Spinal cord (tissue), 9 donors: ENCODE measurements at regions not wholly inside any gene's neighbourhood (a gene's known extent, or its start where the extent isn't known, plus 50 kb on each side); places are given as distances from the start of the nearest gene placed in this dataset.

ENCODE experiments used
- DNase-seq, 6 donors: peaks; one replicate each; pipeline versions ENCODE4 v3.0.0 to v3.0.0-alpha.2; 2013 to 2015; ENCODE audit warnings: low spot score in 6 of 6, low read depth in 4 of 6
- H3K27ac ChIP-seq: one replicate; pipeline ENCODE4 v1.5.1; 2013; ENCODE audit warnings: low read depth, low read length, control low read depth
- H3K27me3 ChIP-seq: one replicate; pipeline ENCODE4 v1.6.1; 2013; ENCODE audit warnings: low read length; ENCODE audit not compliant: control insufficient read depth, insufficient read depth
- H3K36me3 ChIP-seq: one replicate; pipeline ENCODE4 v1.6.1; 2013; ENCODE audit warnings: low read length; ENCODE audit not compliant: control insufficient read depth, insufficient read depth
- H3K4me1 ChIP-seq: one replicate; pipeline ENCODE4 v1.6.1; 2013; ENCODE audit warnings: low read length; ENCODE audit not compliant: control insufficient read depth, insufficient read depth
- H3K4me3 ChIP-seq: one replicate; pipeline ENCODE4 v1.5.1; 2013; ENCODE audit warnings: low read depth, low read length, control low read depth
- H3K9me3 ChIP-seq: one replicate; pipeline ENCODE4 v1.6.1; 2013; ENCODE audit warnings: low read length; ENCODE audit not compliant: control insufficient read depth, insufficient read depth
- WGBS: methylation state at CpG from one replicate; pipeline ENCODE4 v1.1.5; 2013; ENCODE audit warnings: missing lambda C conversion rate; ENCODE audit not compliant: insufficient coverage; 5-methylcytosine and 5-hydroxymethylcytosine counted together
- donor health status: healthy.

- no peak overlapping the region for H3K4me3 ChIP-seq
- no peak overlapping the region for H3K27ac ChIP-seq
- H3K27me3 ChIP-seq: no peaks in the 10 kb centered on the region
- H3K36me3 ChIP-seq: no peaks in the 10 kb centered on the region
- DNase-seq: peak in 1 of 6 donors; percentile 30
- WGBS: 89% methylated on average over 2 of the region's 4 CpGs
- no peaks in the 10 kb centered on the region for H3K4me1 ChIP-seq
- H3K9me3 ChIP-seq: no peaks in the 10 kb centered on the region
Measured at GRCh38 chr16:9384141-9384540, 292.7 kb downstream of the HAPSTR1 start.

GRCh38 chr16:9389543-9390207 lies 298.2 kb downstream of the HAPSTR1 start:
- DNase-seq: no peak
- whole genome bisulfite sequencing: 100% methylated on average over 1 of the region's 1 CpG
- no peaks in the 10 kb centered on the region for H3K9me3 ChIP-seq
- no peaks in the 10 kb centered on the region for H3K27me3 ChIP-seq
- H3K4me3 ChIP-seq: no peak overlapping the region
- H3K36me3 ChIP-seq: no peaks in the 10 kb centered on the region
- no peaks in the 10 kb centered on the region for H3K4me1 ChIP-seq
- no peak overlapping the region for H3K27ac ChIP-seq

GRCh38 chr16:9392956-9393355 lies 301.5 kb downstream of the HAPSTR1 start:
- no peaks in the 10 kb centered on the region for H3K9me3 ChIP-seq
- no peaks in the 10 kb centered on the region for H3K27me3 ChIP-seq
- no peak overlapping the region for H3K27ac ChIP-seq
- no peaks in the 10 kb centered on the region for H3K36me3 ChIP-seq
- peak in 1 of 6 donors; percentile 94 for DNase-seq
- H3K4me3 ChIP-seq: no peak overlapping the region
- no peaks in the 10 kb centered on the region for H3K4me1 ChIP-seq
- WGBS: 47% methylated on average over 3 of the region's 7 CpGs

GRCh38 chr16:9393591-9393990 lies 302.1 kb downstream of the HAPSTR1 start:
- no peak overlapping the region for H3K4me3 ChIP-seq
- peak in 1 of 6 donors; percentile 68 for DNase-seq

GRCh38 chr16:9395958-9396359 lies 304.5 kb downstream of the HAPSTR1 start:
- no peaks in the 10 kb centered on the region for H3K9me3 ChIP-seq
- DNase-seq: no peak
- 88% methylated on average over 3 of the region's 3 CpGs for WGBS

More at GRCh38 chr16:9393591-9393990, 302.1 kb downstream of the HAPSTR1 start:
- no peaks in the 10 kb centered on the region for H3K9me3 ChIP-seq
- no peaks in the 10 kb centered on the region for H3K27me3 ChIP-seq
- H3K36me3 ChIP-seq: no peaks in the 10 kb centered on the region
- no peaks in the 10 kb centered on the region for H3K4me1 ChIP-seq
- H3K27ac ChIP-seq: no peak overlapping the region
- WGBS: 22% methylated on average over 7 of the region's 8 CpGs

GRCh38 chr16:9399573-9399972 lies 308.1 kb downstream of the HAPSTR1 start:
- Histone ChIP-seq H3K27me3 (no peaks in the 10 kb centered on the region), H3K36me3 (no peaks in the 10 kb centered on the region), H3K27ac (no peak overlapping the region), H3K9me3 (no peaks in the 10 kb centered on the region), H3K4me1 (no peaks in the 10 kb centered on the region), H3K4me3 (no peak overlapping the region)
- peak in 1 of 6 donors; percentile 56 for DNase-seq
- 41% methylated on average over 6 of the region's 8 CpGs for WGBS

More at GRCh38 chr16:9395958-9396359, 304.5 kb downstream of the HAPSTR1 start:
- H3K36me3 ChIP-seq: no peaks in the 10 kb centered on the region
- no peak overlapping the region for H3K4me3 ChIP-seq
- no peaks in the 10 kb centered on the region for H3K4me1 ChIP-seq
- no peak overlapping the region for H3K27ac ChIP-seq
- no peaks in the 10 kb centered on the region for H3K27me3 ChIP-seq

- no peak for DNase-seq
- no peaks in the 10 kb centered on the region for H3K27me3 ChIP-seq
- H3K27ac ChIP-seq: no peak overlapping the region
- no peak overlapping the region for H3K4me3 ChIP-seq
- H3K36me3 ChIP-seq: no peaks in the 10 kb centered on the region
- no peaks in the 10 kb centered on the region for H3K4me1 ChIP-seq
- H3K9me3 ChIP-seq: no peaks in the 10 kb centered on the region
Measured at GRCh38 chr16:9401173-9401572, 309.7 kb downstream of the HAPSTR1 start.

- DNase-seq: peak in 2 of 6 donors; percentile 38 to 80
- Histone ChIP-seq H3K4me1 (no peaks in the 10 kb centered on the region), H3K4me3 (no peak overlapping the region), H3K36me3 (no peaks in the 10 kb centered on the region), H3K27me3 (no peaks in the 10 kb centered on the region), H3K9me3 (no peaks in the 10 kb centered on the region), H3K27ac (no peak overlapping the region)
- 53% methylated on average over 5 of the region's 5 CpGs for WGBS
Measured at GRCh38 chr16:9402293-9402860, 310.9 kb downstream of the HAPSTR1 start.

- Histone ChIP-seq H3K27me3 (no peaks in the 10 kb centered on the region), H3K27ac (no peak overlapping the region), H3K4me1 (peaks cover 6% of the 10 kb centered on the region), H3K36me3 (no peaks in the 10 kb centered on the region), H3K4me3 (no peak overlapping the region), H3K9me3 (no peaks in the 10 kb centered on the region)
- no peak for DNase-seq
- WGBS: 99% methylated on average over 5 of the region's 6 CpGs
Measured at GRCh38 chr16:9404811-9405210, 313.4 kb downstream of the HAPSTR1 start.

- H3K4me3 ChIP-seq: no peak overlapping the region
- H3K27me3 ChIP-seq: no peaks in the 10 kb centered on the region
- H3K36me3 ChIP-seq: no peaks in the 10 kb centered on the region
- no peaks in the 10 kb centered on the region for H3K9me3 ChIP-seq
- peak in 1 of 6 donors; percentile 78 for DNase-seq
- 0% methylated on average over 1 of the region's 4 CpGs for WGBS
- H3K4me1 ChIP-seq: peaks cover 6% of the 10 kb centered on the region
- no peak overlapping the region for H3K27ac ChIP-seq
Measured at GRCh38 chr16:9406038-9406712, 314.7 kb downstream of the HAPSTR1 start.
